A673 (cell line): ENCODE measurements at regions not wholly inside any gene's neighbourhood (a gene's known extent, or its start where the extent isn't known, plus 50 kb on each side); places are given as distances from the start of the nearest gene placed in this dataset.

ENCODE experiments used
- EZH2 ChIP-seq: fragments of 200-600 bp; sonication (generic); IDR thresholded peaks from 2 replicates; pipeline ENCODE4 v1.6.1; 2017; ENCODE audit warnings: borderline replicate concordance, low read depth, mild to moderate bottlenecking, mixed read lengths, antibody characterized with exemption, low read length; ENCODE audit not compliant: poor library complexity, severe bottlenecking
- TF ChIP-seq, protein P1 (sequence below): fragments of 300-800, 200-600 bp; sonication (generic); conservative IDR thresholded peaks from 2 replicates; pipeline ENCODE4 v1.5.1; 2017; ENCODE audit warnings: low read depth, mild to moderate bottlenecking, antibody characterized with exemption, low read length, moderate library complexity, mixed read lengths

DNA sequence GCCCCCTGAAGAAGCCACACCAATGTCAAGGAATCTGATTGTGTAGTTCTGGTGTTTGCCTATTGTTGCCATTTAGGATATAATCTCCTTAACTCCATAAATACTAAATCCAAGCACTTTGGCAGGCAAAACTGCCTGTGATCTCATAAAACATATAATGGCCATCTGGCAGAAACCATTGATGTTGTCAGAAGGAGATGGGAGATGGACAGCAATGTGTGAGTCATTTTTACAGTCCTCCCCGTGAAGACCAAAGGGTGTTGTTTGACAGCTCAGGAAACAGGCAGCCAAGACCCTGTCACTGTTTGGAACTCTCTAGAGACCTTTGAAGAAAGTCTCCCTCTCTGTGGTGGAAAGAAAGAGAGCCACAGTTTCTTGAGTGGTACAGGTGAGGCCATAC, 454.1 kb downstream of the HS3ST3B1 start:
- TF ChIP-seq, protein P1, sequence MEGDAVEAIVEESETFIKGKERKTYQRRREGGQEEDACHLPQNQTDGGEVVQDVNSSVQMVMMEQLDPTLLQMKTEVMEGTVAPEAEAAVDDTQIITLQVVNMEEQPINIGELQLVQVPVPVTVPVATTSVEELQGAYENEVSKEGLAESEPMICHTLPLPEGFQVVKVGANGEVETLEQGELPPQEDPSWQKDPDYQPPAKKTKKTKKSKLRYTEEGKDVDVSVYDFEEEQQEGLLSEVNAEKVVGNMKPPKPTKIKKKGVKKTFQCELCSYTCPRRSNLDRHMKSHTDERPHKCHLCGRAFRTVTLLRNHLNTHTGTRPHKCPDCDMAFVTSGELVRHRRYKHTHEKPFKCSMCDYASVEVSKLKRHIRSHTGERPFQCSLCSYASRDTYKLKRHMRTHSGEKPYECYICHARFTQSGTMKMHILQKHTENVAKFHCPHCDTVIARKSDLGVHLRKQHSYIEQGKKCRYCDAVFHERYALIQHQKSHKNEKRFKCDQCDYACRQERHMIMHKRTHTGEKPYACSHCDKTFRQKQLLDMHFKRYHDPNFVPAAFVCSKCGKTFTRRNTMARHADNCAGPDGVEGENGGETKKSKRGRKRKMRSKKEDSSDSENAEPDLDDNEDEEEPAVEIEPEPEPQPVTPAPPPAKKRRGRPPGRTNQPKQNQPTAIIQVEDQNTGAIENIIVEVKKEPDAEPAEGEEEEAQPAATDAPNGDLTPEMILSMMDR = no peak
- TF ChIP-seq EZH2 = no peak
